MG63 (cell line): ENCODE measurements at regions not wholly inside any gene's neighbourhood (a gene's known extent, or its start where the extent isn't known, plus 50 kb on each side); places are given as distances from the start of the nearest gene placed in this dataset.
"Not testable (repeated sequence)": the region's sequence is repeated elsewhere in the genome, so short reads cannot be mapped to it uniquely, and the experiment has no call there.

Experiments
- DNase-seq: peaks from one replicate; pipeline ENCODE4 v3.0.0-alpha.2; 2020
- H3K27me3 ChIP-seq: fragments of 250-450 bp; sonication (Bioruptor Pico); 2 replicates; pipeline ENCODE4 v1.5.1; 2020; ENCODE audit warnings: mild to moderate bottlenecking, moderate library complexity
- H3K36me3 ChIP-seq: fragments of 250-450 bp; sonication (Bioruptor Pico); 2 replicates; pipeline ENCODE4 v1.5.1; 2020; ENCODE audit warnings: mild to moderate bottlenecking, moderate library complexity
- H3K4me3 ChIP-seq: fragments of 250-450 bp; sonication (Bioruptor Pico); 2 replicates; pipeline ENCODE4 v1.5.1; 2020; ENCODE audit warnings: mild to moderate bottlenecking, moderate library complexity
- H3K9me3 ChIP-seq: fragments of 250-450 bp; sonication (Bioruptor Pico); 2 replicates; pipeline ENCODE4 v1.5.1; 2020; ENCODE audit warnings: mild to moderate bottlenecking, moderate library complexity

DNA sequence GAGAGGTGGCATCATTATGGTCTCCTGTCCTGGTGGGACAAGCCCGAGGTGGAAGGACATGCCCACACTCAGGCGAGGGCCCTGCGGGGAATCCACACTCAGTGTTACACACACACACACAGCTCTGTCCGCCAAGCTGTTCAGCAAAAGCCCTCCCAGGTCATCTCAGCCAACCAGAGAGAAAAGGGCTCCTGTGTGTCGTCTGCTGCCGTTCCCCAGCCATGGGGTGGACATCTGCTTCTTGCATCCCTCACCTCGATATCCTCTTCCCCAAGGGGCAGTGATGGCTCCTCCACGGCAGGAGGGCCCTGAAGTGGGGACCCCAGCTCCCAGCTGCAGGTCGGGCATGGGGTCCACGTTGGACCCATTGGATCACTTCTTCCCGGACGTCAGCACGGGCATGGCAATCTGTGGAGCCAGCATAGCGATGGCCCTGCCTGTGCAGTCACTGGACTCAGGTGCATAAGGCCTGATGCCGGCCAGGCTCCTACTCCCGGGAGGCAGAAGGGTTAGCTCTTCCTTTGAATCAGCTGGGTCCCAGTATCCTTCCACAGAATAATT lies 290.1 kb downstream of the C16orf95 start:
- no peak overlapping the region for H3K4me3 ChIP-seq
- no peaks in the 10 kb centered on the region for H3K27me3 ChIP-seq
- H3K36me3 ChIP-seq: no peaks in the 10 kb centered on the region
- DNase-seq: no peak
- H3K9me3 ChIP-seq: no peaks in the 10 kb centered on the region

- Histone ChIP-seq H3K36me3 (no peaks in the 10 kb centered on the region), H3K27me3 (no peaks in the 10 kb centered on the region), H3K9me3 (no peaks in the 10 kb centered on the region), H3K4me3 (no peak overlapping the region)
- no peak for DNase-seq
Observed at GRCh38 chr16:87028481-87029320, 288.5 kb downstream of the C16orf95 start.

DNA sequence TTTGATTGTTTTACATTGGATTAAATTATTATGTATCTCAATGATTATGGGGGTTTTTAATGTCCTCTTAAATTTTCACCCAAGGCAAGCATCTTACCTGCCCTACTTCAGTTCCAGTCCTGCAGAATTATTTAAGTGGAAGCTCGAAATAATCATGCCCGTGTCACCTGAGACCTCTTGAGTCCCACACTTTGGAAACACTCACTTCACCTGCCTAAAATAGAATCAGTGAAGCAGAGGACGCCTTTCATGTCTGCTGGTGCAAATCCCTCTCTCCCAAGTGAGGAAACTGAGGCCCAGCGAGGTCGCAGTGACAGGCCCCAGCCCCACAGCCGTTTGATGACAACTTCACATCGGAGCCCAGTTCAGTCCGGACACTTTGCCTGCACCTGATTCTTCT lies 284.6 kb downstream of the C16orf95 start:
- Histone ChIP-seq H3K36me3 (no peaks in the 10 kb centered on the region), H3K27me3 (no peaks in the 10 kb centered on the region), H3K9me3 (no peaks in the 10 kb centered on the region), H3K4me3 (no peak overlapping the region)
- no peak for DNase-seq

DNA sequence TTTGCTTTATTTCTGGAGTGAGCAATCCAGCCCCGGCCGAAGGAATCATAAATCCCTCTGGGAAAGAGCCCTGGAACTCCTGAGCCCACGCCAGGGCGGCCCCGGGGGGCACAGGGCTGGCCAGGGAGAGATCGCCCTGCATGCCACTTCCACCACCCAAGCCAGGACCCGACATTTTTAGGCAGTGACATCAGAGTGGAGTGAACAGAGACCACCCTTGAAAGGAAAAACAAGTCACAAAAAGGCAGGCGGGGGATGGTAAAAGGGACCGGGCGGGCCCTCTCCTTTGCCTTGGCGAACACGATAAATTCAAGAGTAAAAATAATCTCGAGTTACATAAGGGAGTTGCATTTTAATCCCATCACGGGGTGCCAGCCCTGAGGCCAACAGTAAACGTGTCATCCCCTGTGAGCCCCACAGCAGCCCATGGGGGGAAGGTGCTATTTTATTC lies 284.1 kb downstream of the C16orf95 start:
- no peaks in the 10 kb centered on the region for H3K27me3 ChIP-seq
- no peak for DNase-seq
- H3K4me3 ChIP-seq: no peak overlapping the region
- no peaks in the 10 kb centered on the region for H3K36me3 ChIP-seq
- H3K9me3 ChIP-seq: no peaks in the 10 kb centered on the region

DNA sequence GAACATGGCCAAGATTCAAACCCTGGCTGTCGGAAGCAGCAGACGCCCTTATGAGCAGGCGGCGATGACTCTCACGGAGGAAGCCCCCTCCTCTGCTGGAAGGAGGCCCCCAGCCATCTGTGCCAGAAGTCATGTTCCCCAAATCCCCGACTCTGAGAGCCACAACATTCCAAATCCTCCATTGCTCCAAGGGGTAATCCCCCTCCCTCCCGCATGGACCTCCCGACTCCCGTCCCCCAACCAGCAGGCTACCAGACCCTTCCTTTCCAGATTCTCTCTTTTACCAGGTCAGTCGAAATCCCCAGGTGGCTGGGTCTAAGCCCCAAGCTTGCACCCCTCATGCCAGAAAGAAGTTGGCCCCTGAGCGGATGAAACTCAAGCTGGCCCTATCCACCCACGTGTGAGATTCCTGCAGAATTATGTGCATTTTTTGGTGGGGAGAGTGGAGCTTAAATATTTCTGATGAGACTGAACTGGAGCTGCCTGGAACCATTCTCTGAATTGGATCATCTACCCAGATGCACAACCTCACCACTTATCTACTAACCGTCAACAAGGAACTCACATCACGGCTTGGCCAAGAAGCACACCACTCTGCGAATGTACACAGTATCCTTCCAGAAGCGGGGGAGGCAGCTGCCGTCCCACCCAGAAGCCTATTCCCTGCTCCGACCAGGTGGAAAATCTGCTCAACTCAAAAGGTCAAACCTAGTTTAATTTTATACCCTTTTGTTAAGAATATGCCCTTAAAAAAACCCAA lies 283.5 kb downstream of the C16orf95 start:
- no peaks in the 10 kb centered on the region for H3K9me3 ChIP-seq
- H3K4me3 ChIP-seq: no peak overlapping the region
- DNase-seq: no peak
- no peaks in the 10 kb centered on the region for H3K36me3 ChIP-seq
- no peaks in the 10 kb centered on the region for H3K27me3 ChIP-seq

DNA sequence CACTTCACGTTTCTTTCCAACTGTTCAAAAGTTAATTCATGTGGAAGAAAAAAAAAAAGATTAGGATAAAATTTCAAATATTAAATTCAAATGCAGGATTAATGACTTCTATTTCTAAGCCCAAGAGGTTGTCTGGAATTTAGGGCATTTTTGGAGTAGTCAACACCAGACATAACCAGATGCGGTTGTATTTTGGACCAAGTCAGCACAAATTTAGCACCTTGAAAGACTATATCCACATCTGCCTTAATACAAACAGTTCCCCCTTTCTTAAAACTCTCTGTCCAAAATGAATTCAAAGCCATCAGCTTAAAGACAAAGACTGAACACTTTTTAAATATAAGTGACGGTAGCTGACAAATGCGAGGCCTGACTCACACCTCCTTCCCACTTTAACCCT lies 282.9 kb downstream of the C16orf95 start:
- Histone ChIP-seq H3K27me3 (no peaks in the 10 kb centered on the region), H3K36me3 (no peaks in the 10 kb centered on the region), H3K9me3 (no peaks in the 10 kb centered on the region), H3K4me3 (no peak overlapping the region)
- no peak for DNase-seq

DNA sequence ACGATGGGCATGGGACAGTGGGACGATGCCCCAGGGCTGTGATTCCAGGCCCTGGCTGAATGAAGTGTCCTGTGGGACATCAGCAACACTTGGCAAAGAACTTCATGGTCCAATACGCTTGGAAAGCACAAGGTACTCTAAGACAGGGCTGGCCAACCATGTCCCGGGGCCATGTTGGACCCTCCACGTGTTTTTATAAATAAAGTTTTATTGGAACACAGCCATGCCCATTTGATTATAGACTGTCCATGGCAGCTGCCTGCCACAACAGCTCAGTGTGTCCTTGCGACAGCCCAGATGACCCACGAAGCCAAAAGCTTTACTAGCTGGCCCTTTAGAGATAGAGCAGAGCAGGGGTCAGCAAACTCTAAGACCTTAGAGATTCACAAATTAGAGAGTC lies 282.1 kb downstream of the C16orf95 start:
- no peak overlapping the region for H3K4me3 ChIP-seq
- DNase-seq: no peak
- H3K27me3 ChIP-seq: no peaks in the 10 kb centered on the region
- no peaks in the 10 kb centered on the region for H3K9me3 ChIP-seq
- H3K36me3 ChIP-seq: no peaks in the 10 kb centered on the region

- no peak for DNase-seq
- Histone ChIP-seq H3K9me3 (no peaks in the 10 kb centered on the region), H3K4me3 (no peak overlapping the region), H3K27me3 (no peaks in the 10 kb centered on the region), H3K36me3 (no peaks in the 10 kb centered on the region)
Observed at GRCh38 chr16:87037012-87037411, 280.2 kb downstream of the C16orf95 start.

DNA sequence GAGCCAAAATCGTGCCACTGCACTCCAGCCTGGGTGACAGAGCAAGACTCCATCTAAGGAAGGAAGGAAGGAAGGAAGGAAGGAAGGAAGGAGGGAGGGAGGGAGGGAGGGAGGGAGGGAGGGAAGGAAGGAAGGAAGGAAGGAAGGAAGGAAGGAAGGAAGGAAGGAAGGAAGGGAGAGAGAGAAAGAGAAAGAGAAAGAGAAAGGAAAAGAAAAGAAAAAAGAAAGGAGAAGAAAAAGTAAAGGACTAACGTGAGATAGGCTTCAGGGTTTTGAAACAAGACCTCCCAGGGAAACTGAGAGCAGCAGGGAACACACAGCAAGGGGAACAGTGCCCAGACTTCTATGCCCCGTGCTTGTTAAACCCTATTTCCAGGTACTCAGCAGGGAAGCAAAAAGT lies 278.7 kb downstream of the C16orf95 start:
- H3K4me3 ChIP-seq, DNase-seq, H3K9me3 ChIP-seq, H3K27me3 ChIP-seq, H3K36me3 ChIP-seq: not testable (repeated sequence)

- Histone ChIP-seq H3K27me3 (no peaks in the 10 kb centered on the region), H3K36me3 (no peaks in the 10 kb centered on the region), H3K4me3 (no peak overlapping the region), H3K9me3 (no peaks in the 10 kb centered on the region)
- no peak for DNase-seq
Observed at GRCh38 chr16:87040169-87041117, 276.7 kb downstream of the C16orf95 start.

GRCh38 chr16:87041286-87041685 lies 275.9 kb downstream of the C16orf95 start:
- no peaks in the 10 kb centered on the region for H3K27me3 ChIP-seq
- H3K9me3 ChIP-seq: no peaks in the 10 kb centered on the region
- H3K4me3 ChIP-seq: no peak overlapping the region
- H3K36me3 ChIP-seq: no peaks in the 10 kb centered on the region
- DNase-seq: no peak

GRCh38 chr16:87042551-87043230 lies 274.5 kb downstream of the C16orf95 start:
- no peaks in the 10 kb centered on the region for H3K27me3 ChIP-seq

GRCh38 chr16:87043231-87044031 lies 273.8 kb downstream of the C16orf95 start:
- DNase-seq: no peak
- Histone ChIP-seq H3K9me3 (no peaks in the 10 kb centered on the region), H3K4me3 (no peak overlapping the region), H3K36me3 (no peaks in the 10 kb centered on the region), H3K27me3 (no peaks in the 10 kb centered on the region)

More at GRCh38 chr16:87042551-87043230, 274.5 kb downstream of the C16orf95 start:
- no peak for DNase-seq
- no peaks in the 10 kb centered on the region for H3K36me3 ChIP-seq
- H3K4me3 ChIP-seq: no peak overlapping the region
- no peaks in the 10 kb centered on the region for H3K9me3 ChIP-seq

GRCh38 chr16:87044032-87044382 lies 273.2 kb downstream of the C16orf95 start:
- Histone ChIP-seq H3K27me3 (no peaks in the 10 kb centered on the region), H3K4me3 (no peak overlapping the region), H3K9me3 (no peaks in the 10 kb centered on the region), H3K36me3 (no peaks in the 10 kb centered on the region)
- no peak for DNase-seq

DNA sequence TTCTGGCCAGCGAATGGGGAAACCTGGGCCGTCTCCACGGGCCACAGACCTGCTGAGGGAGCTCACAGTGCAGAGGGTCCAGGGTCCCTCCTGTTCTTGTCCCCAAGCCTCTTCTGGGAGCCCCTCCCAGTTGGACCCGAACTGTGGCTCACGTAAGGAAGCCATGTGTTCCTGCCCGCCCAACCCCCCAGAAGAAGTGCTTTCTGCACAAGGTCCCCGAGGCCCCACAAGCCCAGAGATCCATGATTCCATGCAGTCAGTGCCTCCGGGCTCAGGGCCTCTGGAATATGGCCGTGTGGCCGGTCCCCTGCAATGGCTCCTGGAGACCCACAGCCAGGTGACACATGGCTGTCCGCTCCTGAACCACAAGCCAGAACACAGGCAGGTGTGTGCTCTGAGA lies 272.4 kb downstream of the C16orf95 start:
- Histone ChIP-seq H3K36me3 (no peaks in the 10 kb centered on the region), H3K4me3 (no peak overlapping the region), H3K27me3 (no peaks in the 10 kb centered on the region), H3K9me3 (no peaks in the 10 kb centered on the region)
- DNase-seq: no peak
